ENCODE measurements at regions not wholly inside any gene's neighbourhood (a gene's known extent, or its start where the extent isn't known, plus 50 kb on each side); places are given as distances from the start of the nearest gene placed in this dataset.

DNA sequence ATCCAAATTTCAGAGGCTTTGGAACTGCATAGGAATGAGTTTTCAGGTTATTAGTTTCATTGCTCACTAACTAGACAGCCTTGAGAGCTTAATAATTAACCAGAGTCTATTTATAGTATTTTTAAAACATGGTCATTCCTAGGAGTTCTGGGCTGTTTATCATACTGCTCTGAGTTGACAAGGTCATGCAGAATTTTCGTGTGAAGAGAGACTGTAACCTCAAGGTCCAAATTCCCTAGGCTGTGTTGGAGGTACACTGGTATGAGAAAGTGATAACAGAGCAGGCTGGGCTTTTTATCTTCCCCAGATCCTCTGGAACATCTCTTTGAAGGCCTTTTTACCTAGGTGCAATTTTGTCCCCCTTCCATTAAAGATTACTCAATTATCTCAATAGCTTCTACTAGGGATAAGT lies 736.3 kb downstream of the LTN1 start:
- Histone ChIP-seq H3K4me3 (no peak overlapping the region), H3K36me3 (no peaks in the 10 kb centered on the region), H3K4me1 (ENCODE audit: control insufficient read depth in 1 of 2, low read depth in 2 of 2) (peaks cover 0 to 6% of the 10 kb centered on the region in 2 donors), H3K27me3 (replicated peaks; ENCODE audit: insufficient read depth) (no peaks in the 10 kb centered on the region), H3K9me3 (no peaks in the 10 kb centered on the region), H3K27ac (no peak overlapping the region)
- DNase-seq (ENCODE audit: low spot score) (no peak), ATAC-seq (ENCODE audit: insufficient number of reproducible peaks, low FRiP score, low read depth) (no peak)
- no peak for TF ChIP-seq CTCF (IDR thresholded peaks at IDR 0.05)

DNA sequence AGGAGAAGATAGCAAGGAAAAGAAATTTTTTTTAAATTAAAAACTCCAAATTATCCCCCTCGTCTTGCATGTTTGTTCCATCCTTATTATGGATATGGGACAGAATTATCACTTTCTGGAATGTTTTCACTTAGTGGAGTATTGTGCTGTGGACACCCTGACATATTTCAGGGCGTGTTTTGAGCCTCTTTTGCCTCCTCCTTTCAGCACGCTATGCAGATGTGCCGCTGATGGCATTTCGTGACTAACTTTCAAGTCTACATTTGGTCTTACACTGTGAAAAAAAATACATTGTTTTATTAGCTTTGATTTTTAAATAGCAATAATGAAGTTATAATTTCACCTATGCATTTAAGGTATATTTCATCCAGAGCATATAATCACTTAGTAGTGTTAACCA lies 738.7 kb downstream of the LTN1 start:
- Histone ChIP-seq H3K27me3 (replicated peaks; ENCODE audit: insufficient read depth) (no peaks in the 10 kb centered on the region), H3K4me3 (no peak overlapping the region), H3K36me3 (no peaks in the 10 kb centered on the region), H3K9me3 (no peaks in the 10 kb centered on the region), H3K4me1 (ENCODE audit: control insufficient read depth in 1 of 2, low read depth in 2 of 2) (peaks cover 0 to 6% of the 10 kb centered on the region in 2 donors), H3K27ac (no peak overlapping the region)
- DNase-seq (ENCODE audit: low spot score) (no peak), ATAC-seq (ENCODE audit: insufficient number of reproducible peaks, low FRiP score, low read depth) (no peak)
- no peak for TF ChIP-seq CTCF (IDR thresholded peaks at IDR 0.05)

GRCh38 chr21:28253338-28253737 lies 739.3 kb downstream of the LTN1 start:
- Histone ChIP-seq H3K4me3 (no peak overlapping the region), H3K4me1 (ENCODE audit: control insufficient read depth in 1 of 2, low read depth in 2 of 2) (peaks cover 0 to 6% of the 10 kb centered on the region in 2 donors), H3K36me3 (no peaks in the 10 kb centered on the region), H3K27me3 (replicated peaks; ENCODE audit: insufficient read depth) (no peaks in the 10 kb centered on the region), H3K9me3 (no peaks in the 10 kb centered on the region), H3K27ac (no peak overlapping the region)
- ATAC-seq (ENCODE audit: insufficient number of reproducible peaks, low FRiP score, low read depth) (no peak), DNase-seq (ENCODE audit: low spot score) (no peak)
- TF ChIP-seq CTCF (IDR thresholded peaks at IDR 0.05) = no peak

- no peak for ATAC-seq (ENCODE audit: insufficient number of reproducible peaks, low FRiP score, low read depth)
Measured at GRCh38 chr21:28252928-28253327, 739.7 kb downstream of the LTN1 start.

GRCh38 chr21:28250946-28251345 lies 741.7 kb downstream of the LTN1 start:
- no peak for ATAC-seq (ENCODE audit: insufficient number of reproducible peaks, low FRiP score, low read depth)
- no peak for DNase-seq (ENCODE audit: low spot score)
- Histone ChIP-seq H3K27ac (no peak overlapping the region), H3K4me3 (no peak overlapping the region), H3K4me1 (ENCODE audit: control insufficient read depth in 1 of 2, low read depth in 2 of 2) (no peaks in the 10 kb centered on the region), H3K36me3 (no peaks in the 10 kb centered on the region), H3K27me3 (replicated peaks; ENCODE audit: insufficient read depth) (no peaks in the 10 kb centered on the region), H3K9me3 (no peaks in the 10 kb centered on the region)
- TF ChIP-seq CTCF (IDR thresholded peaks at IDR 0.05) = no peak

More at GRCh38 chr21:28252928-28253327, 739.7 kb downstream of the LTN1 start:
- Histone ChIP-seq H3K36me3 (no peaks in the 10 kb centered on the region), H3K9me3 (no peaks in the 10 kb centered on the region), H3K27ac (no peak overlapping the region), H3K4me3 (no peak overlapping the region), H3K4me1 (ENCODE audit: control insufficient read depth in 1 of 2, low read depth in 2 of 2) (peaks cover 0 to 6% of the 10 kb centered on the region in 2 donors), H3K27me3 (replicated peaks; ENCODE audit: insufficient read depth) (no peaks in the 10 kb centered on the region)
- TF ChIP-seq CTCF (IDR thresholded peaks at IDR 0.05) = no peak
- DNase-seq (ENCODE audit: low spot score) = no peak

Data from thoracic aorta (tissue), 2 donors.